ENCODE measurements at regions not wholly inside any gene's neighbourhood (a gene's known extent, or its start where the extent isn't known, plus 50 kb on each side); places are given as distances from the start of the nearest gene placed in this dataset.
"Not testable (repeated sequence)": the region's sequence is repeated elsewhere in the genome, so short reads cannot be mapped to it uniquely, and the experiment has no call there.

DNA sequence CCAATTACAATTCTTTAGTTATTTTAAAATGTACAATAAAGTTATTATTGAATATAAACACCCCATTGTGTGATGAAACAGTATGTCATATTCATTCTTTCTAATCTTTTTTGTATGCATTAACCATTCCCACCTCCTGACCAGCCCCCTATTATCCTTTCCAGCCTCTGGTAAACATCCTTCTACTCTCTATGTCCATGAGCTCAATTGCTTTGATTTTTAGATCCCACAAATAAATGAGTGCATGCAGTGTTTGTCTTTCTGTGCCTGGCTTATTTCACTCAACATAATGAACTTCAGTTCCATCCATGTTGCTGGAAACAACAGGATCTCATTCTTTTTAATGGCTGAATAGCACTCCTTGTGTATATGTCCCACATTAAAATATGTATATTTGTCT lies 1858.9 kb upstream of the C9orf72 start:
- no peaks in the 10 kb centered on the region for H3K27me3 ChIP-seq

DNA sequence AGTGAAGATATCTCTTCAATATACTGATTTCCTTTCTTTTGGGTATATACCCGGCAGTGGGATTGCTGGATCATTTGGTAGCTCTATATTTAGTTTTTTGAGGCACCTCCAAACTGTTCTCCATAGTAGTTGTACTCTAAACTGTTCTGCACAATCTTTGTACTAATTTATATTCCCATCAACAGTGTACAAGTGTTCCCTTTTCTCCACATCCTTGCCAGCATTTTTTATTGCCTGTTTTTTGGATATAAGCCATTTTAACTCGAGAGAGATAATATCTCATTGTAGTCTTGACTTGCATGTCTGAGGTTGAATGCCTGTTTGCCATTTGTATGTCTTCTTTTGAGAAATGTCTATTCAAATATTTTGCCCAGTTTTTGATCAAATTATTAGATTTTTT lies 1859.4 kb upstream of the C9orf72 start:
- H3K4me1 ChIP-seq; H3K36me3 ChIP-seq; H3K9ac ChIP-seq (ENCODE audit: low read depth in 2 of 2, low read length in 2 of 2); H3K4me3 ChIP-seq; H3K9me3 ChIP-seq; DNase-seq; H3K27ac ChIP-seq; H3K27me3 ChIP-seq; intact Hi-C loops (cut with DNase I): not testable (repeated sequence)

More for the DNA sequence above, 1858.9 kb upstream of the C9orf72 start:
- Histone ChIP-seq H3K4me3 (no peak overlapping the region), H3K4me1 (no peaks in the 10 kb centered on the region), H3K9ac (ENCODE audit: low read depth in 2 of 2, low read length in 2 of 2) (no peak overlapping the region), H3K36me3 (no peaks in the 10 kb centered on the region), H3K27ac (no peak overlapping the region), H3K9me3 (no peaks in the 10 kb centered on the region)
- intact Hi-C loops (cut with DNase I) = no loop called here
- no peak for DNase-seq
- TF ChIP-seq, protein P1, sequence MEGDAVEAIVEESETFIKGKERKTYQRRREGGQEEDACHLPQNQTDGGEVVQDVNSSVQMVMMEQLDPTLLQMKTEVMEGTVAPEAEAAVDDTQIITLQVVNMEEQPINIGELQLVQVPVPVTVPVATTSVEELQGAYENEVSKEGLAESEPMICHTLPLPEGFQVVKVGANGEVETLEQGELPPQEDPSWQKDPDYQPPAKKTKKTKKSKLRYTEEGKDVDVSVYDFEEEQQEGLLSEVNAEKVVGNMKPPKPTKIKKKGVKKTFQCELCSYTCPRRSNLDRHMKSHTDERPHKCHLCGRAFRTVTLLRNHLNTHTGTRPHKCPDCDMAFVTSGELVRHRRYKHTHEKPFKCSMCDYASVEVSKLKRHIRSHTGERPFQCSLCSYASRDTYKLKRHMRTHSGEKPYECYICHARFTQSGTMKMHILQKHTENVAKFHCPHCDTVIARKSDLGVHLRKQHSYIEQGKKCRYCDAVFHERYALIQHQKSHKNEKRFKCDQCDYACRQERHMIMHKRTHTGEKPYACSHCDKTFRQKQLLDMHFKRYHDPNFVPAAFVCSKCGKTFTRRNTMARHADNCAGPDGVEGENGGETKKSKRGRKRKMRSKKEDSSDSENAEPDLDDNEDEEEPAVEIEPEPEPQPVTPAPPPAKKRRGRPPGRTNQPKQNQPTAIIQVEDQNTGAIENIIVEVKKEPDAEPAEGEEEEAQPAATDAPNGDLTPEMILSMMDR (IDR thresholded peaks at IDR 0.05) = no peak

DNA sequence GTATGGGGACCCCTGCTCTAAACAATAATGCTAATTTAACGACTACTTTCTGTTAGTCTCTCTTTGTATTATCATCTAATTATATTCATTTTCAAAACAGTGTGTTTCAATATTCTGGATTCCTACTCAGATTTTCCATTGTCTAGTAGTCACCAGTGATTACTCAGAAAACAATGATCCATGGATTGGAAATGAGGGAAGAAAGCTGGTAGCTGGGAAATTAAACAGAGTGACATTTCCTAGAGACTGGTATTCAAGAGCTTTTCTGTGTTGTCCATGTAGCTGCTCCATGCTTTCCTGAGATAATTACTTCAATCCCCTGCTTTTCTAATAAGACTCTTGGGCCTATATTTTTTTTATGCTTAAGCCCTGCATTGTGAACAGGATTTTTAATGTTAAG lies 1862.1 kb upstream of the C9orf72 start:
- Histone ChIP-seq H3K4me1 (no peaks in the 10 kb centered on the region), H3K27ac (no peak overlapping the region), H3K27me3 (no peaks in the 10 kb centered on the region), H3K9me3 (no peaks in the 10 kb centered on the region), H3K4me3 (no peak overlapping the region), H3K9ac (ENCODE audit: low read depth in 2 of 2, low read length in 2 of 2) (no peak overlapping the region), H3K36me3 (no peaks in the 10 kb centered on the region)
- intact Hi-C loops (cut with DNase I) = no loop called here
- DNase-seq = no peak
- TF ChIP-seq, protein P1 (IDR thresholded peaks at IDR 0.05) = no peak

DNA sequence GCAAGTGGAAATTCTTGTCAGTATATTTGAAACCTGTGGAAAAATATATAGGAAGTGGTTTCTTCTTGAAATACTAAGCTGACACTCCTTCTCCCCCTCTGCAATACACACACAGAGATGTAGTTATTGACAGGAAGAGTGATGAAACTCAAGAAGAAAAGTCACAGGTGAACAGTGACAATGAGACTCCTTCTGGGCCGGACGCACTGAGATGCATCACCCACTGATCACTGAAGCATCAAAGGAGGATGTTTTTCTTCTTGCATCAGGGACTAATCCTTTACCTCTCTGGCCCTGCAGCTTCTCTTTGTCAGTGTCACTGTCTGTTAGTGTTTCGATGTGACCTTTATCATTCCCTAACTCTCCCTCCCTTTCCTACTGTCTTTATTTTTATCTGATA lies 1864.2 kb upstream of the C9orf72 start:
- no peaks in the 10 kb centered on the region for H3K4me1 ChIP-seq
- DNase-seq = no peak
- no peak overlapping the region for H3K9ac ChIP-seq (ENCODE audit: low read depth in 2 of 2, low read length in 2 of 2)
- H3K4me3 ChIP-seq = no peak overlapping the region
- TF ChIP-seq, protein P1 (IDR thresholded peaks at IDR 0.05) = no peak
- H3K27me3 ChIP-seq = no peaks in the 10 kb centered on the region
- intact Hi-C loops (cut with DNase I) = no loop called here
- H3K27ac ChIP-seq = no peak overlapping the region
- H3K9me3 ChIP-seq = no peaks in the 10 kb centered on the region
- H3K36me3 ChIP-seq = no peaks in the 10 kb centered on the region

DNA sequence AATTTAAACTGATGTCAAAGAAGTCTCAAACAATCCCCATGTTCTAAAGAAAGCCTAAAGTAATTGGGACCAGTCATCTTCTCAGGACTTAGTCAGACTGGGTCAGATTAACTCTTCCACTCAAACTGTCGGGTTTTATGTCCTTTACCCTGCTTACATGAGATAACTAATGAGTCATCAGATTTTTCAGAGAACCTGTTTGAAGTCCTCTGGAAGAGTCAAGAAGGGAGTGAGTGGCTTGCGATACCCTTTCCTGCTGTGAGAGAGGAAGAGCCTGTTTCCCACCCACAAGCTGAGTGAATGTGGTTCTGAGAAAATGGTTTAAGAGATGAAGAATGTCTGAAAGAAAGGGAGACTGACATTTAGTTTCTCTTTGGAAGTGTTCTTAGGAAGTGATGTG lies 1866.7 kb upstream of the C9orf72 start:
- intact Hi-C loops (cut with DNase I) = no loop called here
- no peaks in the 10 kb centered on the region for H3K36me3 ChIP-seq

DNA sequence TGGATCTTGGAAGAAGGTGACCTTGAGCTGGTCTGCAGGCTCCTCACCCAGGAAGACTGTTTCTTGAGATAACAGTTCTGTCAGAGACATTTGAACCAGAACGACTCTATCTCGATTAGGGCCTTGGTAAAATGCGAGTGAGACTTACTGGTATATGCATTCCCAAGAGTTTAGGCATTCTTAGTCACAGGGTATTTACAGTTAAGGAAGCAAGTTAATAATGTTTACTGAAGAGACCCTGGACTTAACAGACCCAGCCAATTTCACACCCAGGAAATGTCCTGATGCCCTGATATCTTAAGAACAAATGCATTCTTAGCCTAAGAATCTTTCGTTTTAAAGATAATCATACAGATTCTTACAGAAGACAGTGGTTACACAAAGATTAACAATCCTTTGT lies 1867.2 kb upstream of the C9orf72 start:
- TF ChIP-seq, protein P1 (IDR thresholded peaks at IDR 0.05) = no peak
- H3K9ac ChIP-seq (ENCODE audit: low read depth in 2 of 2, low read length in 2 of 2) = no peak overlapping the region
- intact Hi-C loops (cut with DNase I) = no loop called here
- no peak for DNase-seq
- H3K9me3 ChIP-seq = no peaks in the 10 kb centered on the region
- H3K4me3 ChIP-seq = no peak overlapping the region
- H3K27ac ChIP-seq = no peak overlapping the region
- no peaks in the 10 kb centered on the region for H3K36me3 ChIP-seq
- H3K4me1 ChIP-seq = no peaks in the 10 kb centered on the region
- no peaks in the 10 kb centered on the region for H3K27me3 ChIP-seq

More for the DNA sequence above, 1866.7 kb upstream of the C9orf72 start:
- Histone ChIP-seq H3K4me3 (no peak overlapping the region), H3K9ac (ENCODE audit: low read depth in 2 of 2, low read length in 2 of 2) (no peak overlapping the region), H3K9me3 (no peaks in the 10 kb centered on the region), H3K4me1 (no peaks in the 10 kb centered on the region), H3K27me3 (no peaks in the 10 kb centered on the region), H3K27ac (no peak overlapping the region)
- no peak for DNase-seq
- TF ChIP-seq, protein P1 (IDR thresholded peaks at IDR 0.05) = no peak
